H9 (cell line): ENCODE measurements at regions not wholly inside any gene's neighbourhood (a gene's known extent, or its start where the extent isn't known, plus 50 kb on each side); places are given as distances from the start of the nearest gene placed in this dataset.

ENCODE experiments used
- DNase-seq: peaks from one replicate; pipeline ENCODE4 v3.0.0-alpha.2; 2017
- H2AFZ ChIP-seq: one replicate; pipeline ENCODE4 v1.6.1; 2013; ENCODE audit warnings: mild to moderate bottlenecking, low read length, control low read depth, moderate library complexity
- H2AK5ac ChIP-seq: 2 replicates; pipeline ENCODE4 v1.6.1; 2013; ENCODE audit warnings: low read length, control low read depth, mixed read lengths; ENCODE audit not compliant: insufficient read length
- H2BK120ac ChIP-seq: one replicate; pipeline ENCODE4 v1.6.1; 2013; ENCODE audit warnings: low read depth, mild to moderate bottlenecking, low read length, control low read depth, inconsistent platforms; ENCODE audit not compliant: poor library complexity, severe bottlenecking
- H2BK12ac ChIP-seq: 2 replicates; pipeline ENCODE4 v1.6.1; 2013; ENCODE audit warnings: low read length, control low read depth, mixed read lengths, low read depth; ENCODE audit not compliant: insufficient read length
- H2BK15ac ChIP-seq: 2 replicates; pipeline ENCODE4 v1.6.1; 2013; ENCODE audit warnings: low read depth, low read length, control low read depth
- H2BK20ac ChIP-seq: one replicate; pipeline ENCODE4 v1.6.1; 2013; ENCODE audit warnings: low read depth, mild to moderate bottlenecking, low read length, control low read depth, inconsistent platforms; ENCODE audit not compliant: poor library complexity, severe bottlenecking
- H2BK5ac ChIP-seq: 2 replicates; pipeline ENCODE4 v1.6.1; 2013; ENCODE audit warnings: low read length, control low read depth, mixed read lengths; ENCODE audit not compliant: insufficient read length
- H3K14ac ChIP-seq: 2 replicates; pipeline ENCODE4 v1.6.1; 2013; ENCODE audit warnings: low read length, control low read depth; ENCODE audit not compliant: insufficient read depth
- H3K18ac ChIP-seq: 2 replicates; pipeline ENCODE4 v1.6.1; 2013; ENCODE audit warnings: low read depth, mild to moderate bottlenecking, mixed read lengths, low read length, control low read depth; ENCODE audit not compliant: insufficient read length
- H3K23ac ChIP-seq: 2 replicates; pipeline ENCODE4 v1.6.1; 2013; ENCODE audit warnings: low read length, control low read depth, mixed read lengths, low read depth; ENCODE audit not compliant: insufficient read length
- H3K23me2 ChIP-seq: 2 replicates; pipeline ENCODE4 v1.6.1; 2013; ENCODE audit warnings: low read depth, mild to moderate bottlenecking, mixed read lengths, low read length, control low read depth; ENCODE audit not compliant: insufficient read length, poor library complexity, severe bottlenecking
- H3K27ac ChIP-seq: 2 replicates; pipeline ENCODE4 v1.5.1; 2013; ENCODE audit warnings: low read length, control low read depth, mixed read lengths, low read depth; ENCODE audit not compliant: insufficient read length
- H3K27me3 ChIP-seq: 2 replicates; pipeline ENCODE4 v1.6.1; 2013; ENCODE audit warnings: low read length, control low read depth, inconsistent platforms; ENCODE audit not compliant: insufficient read depth
- H3K4ac ChIP-seq: 2 replicates; pipeline ENCODE4 v1.6.1; 2013; ENCODE audit warnings: low read depth, mild to moderate bottlenecking, control low read depth, inconsistent platforms, low read length, moderate library complexity
- H3K4me1 ChIP-seq: 2 replicates; pipeline ENCODE4 v1.6.1; 2013; ENCODE audit warnings: low read length, control low read depth, inconsistent platforms; ENCODE audit not compliant: insufficient read depth
- H3K4me2 ChIP-seq: 2 replicates; pipeline ENCODE4 v1.6.1; 2013; ENCODE audit warnings: low read length, control low read depth, mixed read lengths; ENCODE audit not compliant: insufficient read length, insufficient read depth
- H3K56ac ChIP-seq: 2 replicates; pipeline ENCODE4 v1.6.1; 2013; ENCODE audit warnings: low read depth, mild to moderate bottlenecking, mixed read lengths, low read length, control low read depth; ENCODE audit not compliant: insufficient read length
- H3K79me1 ChIP-seq: 2 replicates; pipeline ENCODE4 v1.6.1; 2013; ENCODE audit warnings: low read depth, mild to moderate bottlenecking, moderate library complexity, low read length, control low read depth, inconsistent platforms; ENCODE audit not compliant: insufficient read depth, poor library complexity, severe bottlenecking
- H3K79me2 ChIP-seq: 2 replicates; pipeline ENCODE4 v1.6.1; 2013; ENCODE audit warnings: low read length, control low read depth, inconsistent platforms; ENCODE audit not compliant: insufficient read depth
- H3K9ac ChIP-seq: 2 replicates; pipeline ENCODE4 v1.6.1; 2013; ENCODE audit warnings: low read length, control low read depth, mixed read lengths; ENCODE audit not compliant: insufficient read length; ENCODE audit errors: extremely low read depth
- H3K9me3 ChIP-seq: one replicate; pipeline ENCODE4 v1.6.1; 2013; ENCODE audit warnings: low read depth, low read length, inconsistent platforms; ENCODE audit not compliant: control insufficient read depth
- H3T11ph ChIP-seq: one replicate; pipeline ENCODE4 v1.6.1; 2013; ENCODE audit warnings: mild to moderate bottlenecking, low read length, control low read depth, inconsistent platforms
- H4K20me1 ChIP-seq: one replicate; pipeline ENCODE4 v1.6.1; 2013; ENCODE audit not compliant: control insufficient read depth, insufficient read length, insufficient read depth
- H4K5ac ChIP-seq: 2 replicates; pipeline ENCODE4 v1.6.1; 2013; ENCODE audit warnings: low read depth, mild to moderate bottlenecking, mixed read lengths, low read length, control low read depth; ENCODE audit not compliant: insufficient read length
- H4K8ac ChIP-seq: replicated peaks from 2 replicates; pipeline ENCODE4 v1.6.1; 2013; ENCODE audit warnings: low read length, control low read depth, mixed read lengths, low read depth; ENCODE audit not compliant: insufficient read length
- H4K91ac ChIP-seq: 2 replicates; pipeline ENCODE4 v1.6.1; 2013; ENCODE audit warnings: low read depth, mild to moderate bottlenecking, moderate library complexity, mixed read lengths, low read length, control low read depth; ENCODE audit not compliant: insufficient read length
- H3K27ac Mint-ChIP-seq, 3 experiments: 2 replicates in 2 of 3; 3 replicates in 1 of 3; pipeline ENCODE4 v1.8.0; 2020 to 2021; ENCODE audit warnings: mixed read lengths in 3 of 3, mild to moderate bottlenecking in 1 of 3, moderate library complexity in 1 of 3
- H3K27me3 Mint-ChIP-seq: 2 replicates; pipeline ENCODE4 v1.8.0; 2021; ENCODE audit warnings: low read depth, mild to moderate bottlenecking, moderate library complexity, mixed read lengths
- H3K36me3 Mint-ChIP-seq, 3 experiments: 2 replicates in 2 of 3; 3 replicates in 1 of 3; pipeline ENCODE4 v1.8.0; 2020 to 2021; ENCODE audit warnings: low read depth in 3 of 3, mixed read lengths in 3 of 3; ENCODE audit not compliant: insufficient read depth in 1 of 3
- H3K4me1 Mint-ChIP-seq, 2 experiments: 2 replicates each; pipeline ENCODE4 v1.8.0; 2020; ENCODE audit warnings: mixed read lengths in 2 of 2
- H3K4me3 Mint-ChIP-seq, 2 experiments: 2 replicates in 1 of 2; 3 replicates in 1 of 2; pipeline ENCODE4 v1.8.0; 2020 to 2021; ENCODE audit warnings: mild to moderate bottlenecking in 2 of 2, mixed read lengths in 2 of 2, moderate library complexity in 1 of 2
- H3K9me3 Mint-ChIP-seq, 2 experiments: 2 replicates in 1 of 2; 3 replicates in 1 of 2; pipeline ENCODE4 v1.8.0; 2020; ENCODE audit warnings: mild to moderate bottlenecking in 2 of 2, mixed read lengths in 2 of 2, moderate library complexity in 1 of 2
- WGBS: extraction: QIAGEN DNeasy Blood & Tissue Kit; methylation state at CpG from one replicate; pipeline ENCODE4 v1.1.7; 2013; ENCODE audit warnings: missing lambda C conversion rate, low lambda C conversion rate, mixed read lengths; ENCODE audit not compliant: insufficient read length; ENCODE audit errors: extremely low coverage; 5-methylcytosine and 5-hydroxymethylcytosine counted together
- TF ChIP-seq, protein P1 (sequence below): fragments of 200-600 bp; sonication (generic); conservative IDR thresholded peaks from 3 replicates; pipeline ENCODE4 v1.8.0; 2021; ENCODE audit warnings: antibody characterized with exemption, mild to moderate bottlenecking

DNA sequence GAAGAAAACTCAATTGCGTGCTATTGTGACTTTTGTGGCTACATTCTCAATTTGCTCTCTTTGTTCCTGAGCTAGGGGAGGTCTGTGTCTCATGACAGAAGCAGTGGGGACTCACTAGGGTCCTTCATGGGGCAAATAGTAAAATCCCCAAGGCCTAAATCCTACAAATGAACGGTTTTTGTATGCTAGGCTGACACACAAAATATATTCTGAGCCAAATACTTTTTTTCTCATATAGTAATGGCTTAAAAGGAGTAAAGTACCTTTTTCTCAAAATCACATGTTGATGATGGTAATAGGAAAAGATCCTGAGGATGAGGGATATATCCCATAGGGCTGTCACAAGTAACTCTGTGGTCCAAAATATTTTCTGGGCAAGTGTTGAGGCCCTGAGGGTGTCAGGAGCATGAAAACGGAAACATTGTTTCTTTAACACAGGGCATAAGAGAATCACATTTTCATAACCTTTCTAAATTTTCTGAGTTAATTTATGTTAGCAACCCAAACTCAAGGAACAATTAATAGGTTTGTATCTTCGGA, 77.5 kb upstream of the CNTNAP4 start:
- no peak overlapping the region for H2AK5ac ChIP-seq
- H3K27ac ChIP-seq, result no peak overlapping the region
- no peak overlapping the region for H3K4me3 Mint-ChIP-seq
- H3K27me3 Mint-ChIP-seq, result no peaks in the 10 kb centered on the region; the same call in 1 of the 2 replicates
- H2BK15ac ChIP-seq, result no peak overlapping the region
- H4K91ac ChIP-seq, result no peak overlapping the region
- H3K23ac ChIP-seq, result no peak overlapping the region
- no peak overlapping the region for H3T11ph ChIP-seq
- H2BK12ac ChIP-seq, result no peak overlapping the region
- peaks cover 2% of the 10 kb centered on the region; the same call in 1 of the 2 replicates for H3K4me1 ChIP-seq
- H2BK20ac ChIP-seq, result no peak overlapping the region
- peaks cover 0 to 13% (median 0%) of the 10 kb centered on the region in 3 experiments; a peak in 3 of 7 replicates for H3K36me3 Mint-ChIP-seq
- H2BK120ac ChIP-seq, result no peak overlapping the region
- no peak overlapping the region for H3K4ac ChIP-seq
- no peaks in the 10 kb centered on the region for H3K27me3 ChIP-seq
- H3K9ac ChIP-seq, result no peak overlapping the region
- H2BK5ac ChIP-seq, result no peak overlapping the region
- no peak for DNase-seq
- H4K5ac ChIP-seq, result no peak overlapping the region
- H3K18ac ChIP-seq, result no peak overlapping the region
- no peak overlapping the region for H3K27ac Mint-ChIP-seq
- no peak overlapping the region for H4K8ac ChIP-seq
- H3K4me2 ChIP-seq, result no peak overlapping the region
- H3K4me1 Mint-ChIP-seq, result peaks cover 26 to 31% of the 10 kb centered on the region in 2 experiments
- no peaks in the 10 kb centered on the region for H3K23me2 ChIP-seq
- H4K20me1 ChIP-seq, result no peaks in the 10 kb centered on the region
- H3K56ac ChIP-seq, result no peak overlapping the region
- H3K79me1 ChIP-seq, result no peaks in the 10 kb centered on the region
- H3K14ac ChIP-seq, result no peak overlapping the region
- peaks cover 0 to 5% of the 10 kb centered on the region in 2 experiments; a peak in 1 of 5 replicates for H3K9me3 Mint-ChIP-seq
- H3K9me3 ChIP-seq, result no peaks in the 10 kb centered on the region
- TF ChIP-seq, protein P1, sequence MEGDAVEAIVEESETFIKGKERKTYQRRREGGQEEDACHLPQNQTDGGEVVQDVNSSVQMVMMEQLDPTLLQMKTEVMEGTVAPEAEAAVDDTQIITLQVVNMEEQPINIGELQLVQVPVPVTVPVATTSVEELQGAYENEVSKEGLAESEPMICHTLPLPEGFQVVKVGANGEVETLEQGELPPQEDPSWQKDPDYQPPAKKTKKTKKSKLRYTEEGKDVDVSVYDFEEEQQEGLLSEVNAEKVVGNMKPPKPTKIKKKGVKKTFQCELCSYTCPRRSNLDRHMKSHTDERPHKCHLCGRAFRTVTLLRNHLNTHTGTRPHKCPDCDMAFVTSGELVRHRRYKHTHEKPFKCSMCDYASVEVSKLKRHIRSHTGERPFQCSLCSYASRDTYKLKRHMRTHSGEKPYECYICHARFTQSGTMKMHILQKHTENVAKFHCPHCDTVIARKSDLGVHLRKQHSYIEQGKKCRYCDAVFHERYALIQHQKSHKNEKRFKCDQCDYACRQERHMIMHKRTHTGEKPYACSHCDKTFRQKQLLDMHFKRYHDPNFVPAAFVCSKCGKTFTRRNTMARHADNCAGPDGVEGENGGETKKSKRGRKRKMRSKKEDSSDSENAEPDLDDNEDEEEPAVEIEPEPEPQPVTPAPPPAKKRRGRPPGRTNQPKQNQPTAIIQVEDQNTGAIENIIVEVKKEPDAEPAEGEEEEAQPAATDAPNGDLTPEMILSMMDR, result no peak
- no peaks in the 10 kb centered on the region for H3K79me2 ChIP-seq
- no peak overlapping the region for H2AFZ ChIP-seq
- WGBS, result no CpG with 5 or more reads among the region's 4 CpGs
